WTC11 (cell line): ENCODE measurements at regions not wholly inside any gene's neighbourhood (a gene's known extent, or its start where the extent isn't known, plus 50 kb on each side); places are given as distances from the start of the nearest gene placed in this dataset.

Source experiments
- CTCF ChIP-seq: fragments of 200-600 bp; IDR thresholded peaks from 2 replicates; pipeline ENCODE4 v1.8.0; 2022; ENCODE audit warnings: antibody characterized with exemption
- ELF4 ChIP-seq: sonication (generic); formaldehyde crosslinking; IDR thresholded peaks from 2 replicates; pipeline ENCODE4 v1.8.1; 2022; ENCODE audit warnings: low read depth, mild to moderate bottlenecking, moderate library complexity, missing genetic modification reagents
- JAZF1 ChIP-seq: fragments of 250-450 bp; sonication (Bioruptor Pico); IDR thresholded peaks from 2 replicates; pipeline ENCODE4 v1.9.0; 2021; ENCODE audit warnings: moderate library complexity, mild to moderate bottlenecking, inconsistent platforms
- MAX ChIP-seq: sonication (generic); formaldehyde crosslinking; IDR thresholded peaks from 2 replicates; pipeline ENCODE4 v1.8.0; 2022; ENCODE audit warnings: mild to moderate bottlenecking, missing genetic modification reagents
- SP1 ChIP-seq: sonication (generic); formaldehyde crosslinking; conservative IDR thresholded peaks from 2 replicates; pipeline ENCODE4 v1.8.1; 2022; ENCODE audit warnings: missing genetic modification reagents
- STAT6 ChIP-seq: sonication (generic); formaldehyde crosslinking; conservative IDR thresholded peaks from 2 replicates; pipeline ENCODE4 v1.8.1; 2023; ENCODE audit warnings: mild to moderate bottlenecking, low read depth, missing genetic modification reagents, moderate library complexity
- TCF7 ChIP-seq: sonication (generic); formaldehyde crosslinking; IDR thresholded peaks from 2 replicates; pipeline ENCODE4 v1.8.0; 2022; ENCODE audit warnings: mild to moderate bottlenecking, low read depth, missing genetic modification reagents, moderate library complexity
- TF ChIP-seq, protein P1 (sequence below): sonication (generic); formaldehyde crosslinking; IDR thresholded peaks from 2 replicates; pipeline ENCODE4 v1.8.1; 2022; ENCODE audit warnings: low read depth, mild to moderate bottlenecking, moderate library complexity, missing genetic modification reagents, borderline replicate concordance

DNA sequence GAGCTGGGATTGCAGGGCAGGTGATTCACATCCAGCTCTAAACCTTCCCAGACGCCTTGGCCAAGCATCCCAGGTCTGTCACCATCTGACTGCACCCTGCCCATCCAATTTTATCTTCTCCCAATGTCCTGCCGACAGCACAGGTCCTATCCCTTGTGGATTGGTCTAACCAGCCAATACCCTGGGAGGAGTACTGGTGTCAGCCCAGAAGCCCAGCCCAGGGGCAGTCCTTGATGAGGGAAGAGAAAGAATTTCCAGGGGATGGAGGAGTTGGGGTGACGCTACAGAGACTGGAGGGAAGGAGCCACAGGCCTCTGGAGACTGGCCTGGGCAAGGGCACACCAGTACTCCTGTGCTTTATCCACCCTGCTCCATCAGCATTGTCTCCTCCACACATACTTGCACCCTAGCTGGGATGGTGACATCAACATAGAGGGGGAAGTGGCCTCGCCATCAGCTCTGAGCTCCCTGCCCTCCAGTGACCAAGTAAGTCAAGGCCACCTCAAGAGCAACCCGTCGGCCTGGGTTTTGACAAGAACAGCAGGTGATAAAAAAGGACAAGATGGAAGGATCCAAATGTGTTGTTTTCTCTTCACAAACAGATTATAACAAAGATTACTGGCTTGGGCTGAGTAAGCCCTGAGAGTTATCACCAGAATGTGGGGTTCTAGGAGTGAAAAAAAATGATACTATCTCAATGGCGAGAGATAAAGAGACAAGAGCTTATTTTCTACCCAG lies 114.6 kb downstream of the AQP9 start:
- TF ChIP-seq, protein P1, sequence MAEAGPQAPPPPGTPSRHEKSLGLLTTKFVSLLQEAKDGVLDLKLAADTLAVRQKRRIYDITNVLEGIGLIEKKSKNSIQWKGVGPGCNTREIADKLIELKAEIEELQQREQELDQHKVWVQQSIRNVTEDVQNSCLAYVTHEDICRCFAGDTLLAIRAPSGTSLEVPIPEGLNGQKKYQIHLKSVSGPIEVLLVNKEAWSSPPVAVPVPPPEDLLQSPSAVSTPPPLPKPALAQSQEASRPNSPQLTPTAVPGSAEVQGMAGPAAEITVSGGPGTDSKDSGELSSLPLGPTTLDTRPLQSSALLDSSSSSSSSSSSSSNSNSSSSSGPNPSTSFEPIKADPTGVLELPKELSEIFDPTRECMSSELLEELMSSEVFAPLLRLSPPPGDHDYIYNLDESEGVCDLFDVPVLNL (CRISPR knock-in tag) = no peak
- TF ChIP-seq STAT6 (CRISPR knock-in tag) (no peak), ELF4 (CRISPR knock-in tag) (no peak), CTCF (no peak), SP1 (no peak), MAX (CRISPR knock-in tag) (no peak), TCF7 (CRISPR knock-in tag) (no peak), JAZF1 (CRISPR knock-in tag) (no peak)
